IgD-negative memory B cell (primary cell): ENCODE measurements at regions not wholly inside any gene's neighbourhood (a gene's known extent, or its start where the extent isn't known, plus 50 kb on each side); places are given as distances from the start of the nearest gene placed in this dataset.
"Not testable (repeated sequence)": the region's sequence is repeated elsewhere in the genome, so short reads cannot be mapped to it uniquely, and the experiment has no call there.

Experiments
- H3K27ac Mint-ChIP-seq, 3 donors: one replicate each; pipeline ENCODE4 v1.8.0; 2020 to 2022; ENCODE audit warnings: mild to moderate bottlenecking in 3 of 3, mixed read lengths in 3 of 3, moderate library complexity in 1 of 3
- H3K27me3 Mint-ChIP-seq: one replicate; pipeline ENCODE4 v1.8.0; 2021; ENCODE audit warnings: mixed read lengths
- H3K36me3 Mint-ChIP-seq: one replicate; pipeline ENCODE4 v1.8.0; 2020; ENCODE audit warnings: mild to moderate bottlenecking, mixed read lengths
- H3K4me1 Mint-ChIP-seq, 3 donors: one replicate each; pipeline ENCODE4 v1.8.0; 2020 to 2022; ENCODE audit warnings: mixed read lengths in 3 of 3, mild to moderate bottlenecking in 1 of 3
- H3K4me3 Mint-ChIP-seq, 4 donors: one replicate each; pipeline ENCODE4 v1.8.0; 2020 to 2022; ENCODE audit warnings: mild to moderate bottlenecking in 4 of 4, mixed read lengths in 4 of 4, moderate library complexity in 3 of 4
- H3K9me3 Mint-ChIP-seq, 3 donors: one replicate each; pipeline ENCODE4 v1.8.0; 2020 to 2021; ENCODE audit warnings: mixed read lengths in 3 of 3, mild to moderate bottlenecking in 1 of 3

DNA sequence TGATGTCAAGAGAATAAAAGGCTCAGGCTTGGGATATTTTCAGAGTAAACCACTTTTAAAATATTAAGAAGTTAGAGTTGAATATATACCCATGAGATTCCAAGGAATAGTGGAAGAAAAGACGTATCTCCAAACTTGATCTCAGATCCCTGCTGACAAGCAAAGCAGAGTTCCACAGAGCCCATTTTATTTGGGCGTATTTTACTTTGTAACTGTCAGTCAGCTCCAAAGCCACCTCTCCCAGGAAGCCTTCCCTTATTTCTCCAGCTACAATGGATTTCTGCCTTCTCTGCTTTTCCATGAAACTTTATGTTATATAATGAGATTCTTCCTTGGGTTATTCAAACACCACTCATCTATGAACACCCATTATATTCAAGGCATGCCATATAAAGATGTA, 295.7 kb downstream of the FZD1 start:
- Mint-ChIP-seq H3K4me3 (no peak overlapping the region), H3K4me1 (peaks cover 0 to 2% (median 2%) of the 10 kb centered on the region in 3 donors), H3K27ac (no peak overlapping the region), H3K36me3 (no peaks in the 10 kb centered on the region), H3K9me3 (no peaks in the 10 kb centered on the region), H3K27me3 (peaks cover 3% of the 10 kb centered on the region)

DNA sequence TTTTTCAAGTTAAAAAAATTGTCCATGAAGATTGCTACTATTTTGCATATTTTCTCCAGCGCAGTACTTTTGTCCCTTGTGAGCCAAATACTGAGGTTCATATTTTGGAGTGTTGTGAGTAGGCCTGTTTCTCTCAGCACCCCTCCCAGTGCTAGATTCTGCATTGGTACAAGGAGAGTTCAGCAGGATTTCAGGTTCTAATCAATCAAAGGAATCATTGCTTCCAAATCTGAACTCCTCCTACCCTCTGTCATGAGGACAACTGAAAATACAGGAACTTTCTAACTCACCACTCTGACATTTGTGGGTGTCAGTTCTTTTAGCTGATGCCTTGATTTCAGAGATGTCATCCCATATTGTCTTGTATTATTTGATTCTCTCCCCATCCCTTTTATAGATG, 299.9 kb downstream of the FZD1 start:
- H3K27me3 Mint-ChIP-seq: peaks cover 3% of the 10 kb centered on the region
- no peak overlapping the region for H3K4me3 Mint-ChIP-seq
- no peaks in the 10 kb centered on the region for H3K36me3 Mint-ChIP-seq
- no peak overlapping the region for H3K27ac Mint-ChIP-seq
- no peaks in the 10 kb centered on the region for H3K9me3 Mint-ChIP-seq
- peaks cover 0 to 2% (median 2%) of the 10 kb centered on the region in 3 donors for H3K4me1 Mint-ChIP-seq

DNA sequence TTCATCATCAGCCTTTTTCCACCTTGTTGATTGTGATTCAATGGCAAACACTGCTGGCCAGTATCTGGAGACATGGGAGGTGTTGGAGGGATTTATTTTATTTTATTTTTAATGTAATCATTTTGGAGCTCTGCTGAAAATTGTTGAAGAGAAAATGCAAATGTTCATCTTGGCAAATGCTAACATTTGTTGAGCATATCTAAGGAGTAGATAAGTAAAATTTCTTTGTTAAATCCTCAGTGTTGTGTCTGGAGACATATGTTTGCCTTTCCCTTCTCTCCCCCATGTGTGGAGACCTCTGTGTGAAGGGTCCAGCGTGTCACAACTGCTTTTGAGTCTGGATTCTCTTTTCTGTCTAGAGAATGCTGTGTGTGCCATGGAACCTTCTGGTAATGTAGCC, 300.3 kb downstream of the FZD1 start:
- no peak overlapping the region for H3K27ac Mint-ChIP-seq
- H3K36me3 Mint-ChIP-seq: peaks cover under 1% of the 10 kb centered on the region
- peaks cover 0 to under 1% (median 0%) of the 10 kb centered on the region in 3 donors for H3K9me3 Mint-ChIP-seq
- H3K27me3 Mint-ChIP-seq: no peaks in the 10 kb centered on the region
- H3K4me1 Mint-ChIP-seq: peaks cover 0 to 2% (median 2%) of the 10 kb centered on the region in 3 donors
- H3K4me3 Mint-ChIP-seq: no peak overlapping the region

DNA sequence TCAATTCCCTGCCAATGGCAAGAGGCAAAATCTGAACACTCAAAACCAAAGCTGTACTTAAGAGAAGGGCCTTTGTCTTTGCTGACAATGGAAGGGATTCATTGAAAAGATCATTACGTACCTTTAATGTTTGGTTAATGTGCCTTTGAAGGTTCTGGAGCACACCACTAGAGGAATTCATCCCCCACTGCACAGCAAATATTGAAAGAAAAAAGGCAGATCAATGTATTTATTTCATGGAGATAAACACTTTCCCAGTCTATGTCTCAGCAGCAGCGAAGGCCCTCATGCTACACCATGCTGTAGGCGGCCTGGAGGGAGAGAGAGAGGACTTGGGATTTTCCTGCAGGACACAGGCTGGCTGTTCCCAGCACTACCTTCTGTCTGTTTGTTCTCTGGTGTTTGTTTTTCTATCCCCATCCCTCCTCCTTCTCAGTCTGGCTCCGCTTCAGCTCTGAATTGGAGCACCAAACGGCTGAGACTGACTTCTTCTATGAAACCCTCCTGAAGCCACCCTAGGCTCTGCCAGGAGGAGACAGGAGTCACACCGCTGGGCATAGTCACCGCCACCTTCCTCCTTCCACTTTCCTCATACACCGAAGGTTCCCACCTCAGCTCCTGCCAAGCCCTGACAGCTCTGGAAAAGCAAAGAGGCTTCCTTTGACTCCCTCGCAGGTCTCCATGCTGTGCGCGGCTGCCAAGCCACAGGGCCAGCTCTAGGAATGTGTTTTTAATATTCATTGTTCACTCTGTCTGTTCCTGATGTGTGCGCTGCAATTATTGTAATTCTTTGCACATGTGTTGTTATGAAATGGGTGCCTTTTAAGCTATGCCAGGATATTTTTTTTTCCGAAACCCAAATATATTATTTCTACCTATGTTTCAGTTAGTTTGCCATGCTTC, 301.5 kb downstream of the FZD1 start:
- Mint-ChIP-seq H3K36me3 (peaks cover 2% of the 10 kb centered on the region), H3K9me3 (peaks cover 0 to 3% (median 0%) of the 10 kb centered on the region in 3 donors), H3K4me1 (peaks cover 0 to 2% (median 2%) of the 10 kb centered on the region in 3 donors), H3K27me3 (no peaks in the 10 kb centered on the region), H3K4me3 (no peak overlapping the region), H3K27ac (no peak overlapping the region)

DNA sequence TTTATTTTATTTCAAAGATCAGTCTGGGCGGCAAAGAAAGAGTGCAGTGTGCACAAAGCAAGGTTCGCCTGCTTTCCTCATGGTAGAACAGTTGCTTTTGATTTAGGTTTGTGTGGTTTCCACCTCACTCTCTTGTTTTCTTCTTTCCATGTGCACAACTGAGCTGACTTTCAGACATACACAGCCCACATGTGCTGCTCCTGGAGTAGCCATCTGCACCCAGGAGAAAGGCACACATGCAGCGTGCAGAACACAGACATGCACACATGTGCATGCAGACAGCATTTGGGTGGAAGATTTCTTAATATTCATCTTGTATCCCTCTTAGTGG, 302.1 kb downstream of the FZD1 start:
- Mint-ChIP-seq H3K27ac (no peak overlapping the region), H3K36me3 (peaks cover 2% of the 10 kb centered on the region), H3K4me3 (no peak overlapping the region), H3K9me3 (peaks cover 0 to 3% (median 0%) of the 10 kb centered on the region in 3 donors), H3K4me1 (peaks cover 0 to under 1% (median under 1%) of the 10 kb centered on the region in 3 donors), H3K27me3 (no peaks in the 10 kb centered on the region)

DNA sequence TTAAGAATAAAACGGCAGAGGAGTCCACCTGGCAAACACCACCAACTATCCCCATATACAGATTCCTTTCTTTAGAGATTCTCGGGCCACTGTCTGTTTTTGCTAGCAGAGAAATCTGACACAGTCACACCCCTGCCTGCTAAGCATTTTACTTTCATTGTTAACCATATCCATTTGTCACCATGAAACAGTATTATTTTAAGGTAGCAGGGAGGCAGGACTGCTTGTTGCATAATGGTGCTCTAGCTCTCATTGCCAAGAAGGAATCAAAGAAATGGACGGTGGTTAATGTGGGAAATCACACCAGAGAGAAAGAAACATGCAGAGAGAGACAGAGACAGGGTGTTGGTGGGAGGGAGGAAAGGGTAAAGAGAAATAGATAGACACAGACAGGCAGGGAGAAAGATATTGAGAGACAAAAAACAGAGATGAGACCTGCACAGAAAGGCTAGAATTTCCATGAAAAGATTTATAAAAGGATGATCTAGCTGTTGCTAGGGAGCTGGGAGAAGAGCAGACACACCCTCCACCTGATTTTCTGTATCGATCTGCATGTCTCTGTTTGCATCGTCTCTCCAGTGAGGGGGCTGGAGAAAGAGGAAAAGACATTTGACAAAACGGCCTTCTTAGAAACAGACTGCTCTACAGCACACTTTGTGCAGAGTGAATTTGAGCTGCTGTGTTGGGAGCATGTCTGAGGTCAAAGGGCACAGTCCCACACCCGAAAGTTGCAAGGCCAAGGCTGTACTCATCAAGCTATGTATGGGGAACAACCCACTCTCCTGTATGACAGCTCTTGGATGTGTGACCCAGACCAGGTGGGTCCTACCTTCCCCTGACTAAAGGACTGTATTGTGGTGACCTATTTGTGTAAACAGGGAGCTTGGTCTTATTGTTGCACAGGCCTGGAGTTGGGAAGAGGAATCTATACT, 303.1 kb downstream of the FZD1 start:
- Mint-ChIP-seq H3K27ac (no peak overlapping the region), H3K9me3 (peaks cover 0 to 3% (median 0%) of the 10 kb centered on the region in 3 donors), H3K4me1 (peaks cover 0 to 2% (median 0%) of the 10 kb centered on the region in 3 donors), H3K36me3 (peaks cover 2% of the 10 kb centered on the region), H3K27me3 (no peaks in the 10 kb centered on the region), H3K4me3 (no peak overlapping the region)

DNA sequence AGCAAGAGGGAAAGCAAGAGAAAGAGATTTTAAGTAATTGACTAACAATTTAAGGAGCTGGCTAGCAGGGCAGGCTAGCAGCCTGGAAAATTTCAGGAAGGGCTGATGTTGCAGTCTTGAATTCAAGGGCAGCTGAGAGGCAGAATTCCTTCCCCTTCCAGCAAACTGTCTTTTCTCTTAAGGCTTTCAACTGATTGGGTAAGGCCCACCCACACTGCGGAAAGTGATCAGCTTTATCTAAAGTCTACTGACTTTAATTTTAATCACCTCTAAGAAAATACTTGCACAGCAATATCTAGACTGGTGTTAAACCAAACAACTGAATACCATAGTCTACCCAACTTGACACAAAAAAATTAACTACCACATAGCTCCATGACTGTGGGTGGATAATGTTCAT, 303.9 kb downstream of the FZD1 start:
- no peak overlapping the region for H3K4me3 Mint-ChIP-seq
- H3K27ac Mint-ChIP-seq: no peak overlapping the region
- H3K4me1 Mint-ChIP-seq: peaks cover 0 to 2% (median 0%) of the 10 kb centered on the region in 3 donors
- peaks cover 2% of the 10 kb centered on the region for H3K36me3 Mint-ChIP-seq
- H3K27me3 Mint-ChIP-seq: no peaks in the 10 kb centered on the region
- H3K9me3 Mint-ChIP-seq: peaks cover 0 to 3% (median 0%) of the 10 kb centered on the region in 3 donors

DNA sequence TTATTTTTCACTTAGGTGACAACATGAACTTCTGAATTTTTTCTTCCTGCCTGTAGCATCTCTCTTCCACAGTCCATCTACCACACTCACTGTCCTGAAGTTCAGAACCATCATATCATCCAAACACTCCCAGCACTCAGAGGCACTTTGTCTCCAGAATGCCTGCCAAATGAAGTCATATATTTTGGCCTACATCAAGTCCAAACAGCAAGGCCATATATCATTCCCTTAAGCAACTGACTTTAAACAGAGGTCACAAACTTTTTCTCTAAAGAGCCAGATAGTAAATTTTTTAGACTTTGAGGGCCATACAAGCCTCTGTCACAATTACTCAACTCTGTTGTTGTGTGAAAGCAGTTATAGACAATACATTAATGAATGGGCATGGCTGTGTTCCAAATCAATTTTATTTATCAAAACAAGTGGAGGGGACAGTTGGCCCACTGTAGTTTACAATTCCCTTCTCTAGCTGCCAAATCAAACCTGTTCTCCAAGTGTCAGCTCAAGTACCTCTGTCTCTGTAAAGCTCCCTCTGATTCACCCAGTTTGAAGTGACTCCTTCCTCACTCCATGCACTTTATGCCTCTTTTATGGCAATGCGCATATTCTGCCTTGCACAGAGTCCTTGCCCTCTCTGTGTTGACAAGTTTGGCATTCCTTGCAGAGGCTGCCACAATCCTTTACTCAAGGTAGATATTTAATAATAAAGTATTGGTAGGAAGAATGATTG, 305.7 kb downstream of the FZD1 start:
- peaks cover 5% of the 10 kb centered on the region for H3K36me3 Mint-ChIP-seq
- peaks cover 0 to 2% (median 0%) of the 10 kb centered on the region in 3 donors for H3K4me1 Mint-ChIP-seq
- H3K4me3 Mint-ChIP-seq: no peak overlapping the region
- peaks cover 0 to 3% (median 0%) of the 10 kb centered on the region in 3 donors for H3K9me3 Mint-ChIP-seq
- no peaks in the 10 kb centered on the region for H3K27me3 Mint-ChIP-seq
- no peak overlapping the region for H3K27ac Mint-ChIP-seq

DNA sequence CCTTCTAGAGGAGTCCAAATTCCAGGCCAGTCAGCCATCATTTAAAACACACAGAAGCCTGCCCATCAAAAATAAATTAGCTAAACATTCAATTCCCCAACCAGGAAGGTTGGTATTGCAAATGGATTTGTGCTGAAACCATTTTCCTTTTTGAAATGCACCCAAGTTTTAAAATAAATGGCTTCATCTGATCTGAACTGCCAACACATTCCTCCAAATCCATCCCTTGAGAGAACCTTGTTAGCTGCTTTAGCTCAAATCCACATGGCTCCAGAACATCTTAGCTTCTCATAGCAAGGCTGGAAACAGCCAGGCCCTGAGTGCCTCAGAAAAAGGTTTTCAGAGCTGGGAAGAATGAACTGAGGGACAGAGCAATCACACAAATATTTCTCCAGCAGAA, 306.3 kb downstream of the FZD1 start:
- H3K27me3 Mint-ChIP-seq: no peaks in the 10 kb centered on the region
- H3K4me3 Mint-ChIP-seq: no peak overlapping the region
- peaks cover 5% of the 10 kb centered on the region for H3K36me3 Mint-ChIP-seq
- no peak overlapping the region for H3K27ac Mint-ChIP-seq
- H3K4me1 Mint-ChIP-seq: peaks cover 0 to 3% (median 2%) of the 10 kb centered on the region in 3 donors
- peaks cover 0 to 3% (median 0%) of the 10 kb centered on the region in 3 donors for H3K9me3 Mint-ChIP-seq

DNA sequence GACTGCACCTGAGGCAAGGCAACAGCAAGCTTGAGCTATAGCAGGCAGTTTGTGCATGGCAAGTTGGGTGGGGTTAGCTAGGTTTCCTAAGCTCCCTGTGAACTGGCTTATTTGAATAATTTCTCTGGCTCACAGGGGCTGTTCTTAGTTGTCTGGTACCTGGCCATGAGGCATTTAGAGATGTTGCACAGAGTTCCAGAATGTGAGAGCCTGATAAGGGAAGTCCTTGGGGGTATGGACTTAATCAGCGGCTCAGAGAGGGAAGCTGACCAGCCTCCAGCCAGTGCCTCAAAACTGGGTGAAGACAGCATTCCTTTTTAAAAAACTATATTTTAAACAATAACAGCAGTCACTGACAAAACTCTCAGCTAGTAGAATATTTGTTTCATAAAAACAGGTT, 307.4 kb downstream of the FZD1 start:
- peaks cover 2 to 5% (median 3%) of the 10 kb centered on the region in 3 donors for H3K9me3 Mint-ChIP-seq
- peaks cover 0 to 5% (median 2%) of the 10 kb centered on the region in 3 donors for H3K4me1 Mint-ChIP-seq
- H3K27ac Mint-ChIP-seq: no peak overlapping the region

DNA sequence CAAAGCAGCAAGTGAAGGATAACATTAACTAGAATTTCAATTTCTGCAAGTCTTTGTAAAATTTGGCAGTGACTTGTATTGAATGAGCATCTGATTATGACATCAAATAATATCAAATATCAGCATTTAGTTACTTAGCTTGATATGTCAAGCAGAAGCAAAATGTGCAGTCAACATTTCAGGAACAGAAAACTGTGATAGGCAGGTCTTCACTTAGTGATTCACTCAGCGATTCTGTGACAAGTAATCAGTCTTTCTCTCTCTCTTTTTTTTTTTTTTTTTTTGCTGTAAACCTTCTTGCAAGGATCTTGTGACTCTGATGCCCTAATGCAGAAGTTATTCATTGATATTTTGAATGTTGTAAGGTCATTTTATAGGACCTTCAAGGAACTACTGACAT, 307.1 kb downstream of the MTERF1 start:
- Mint-ChIP-seq H3K36me3 (peaks cover 5% of the 10 kb centered on the region), H3K4me3 (no peak overlapping the region), H3K9me3 (peaks cover 2 to 9% (median 3%) of the 10 kb centered on the region in 3 donors), H3K27me3 (no peaks in the 10 kb centered on the region), H3K4me1 (peaks cover 0 to 5% (median 2%) of the 10 kb centered on the region in 3 donors), H3K27ac (no peak overlapping the region)

More for the DNA sequence above, 307.4 kb downstream of the FZD1 start:
- Mint-ChIP-seq H3K27me3 (no peaks in the 10 kb centered on the region), H3K36me3 (peaks cover 5% of the 10 kb centered on the region), H3K4me3 (no peak overlapping the region)

DNA sequence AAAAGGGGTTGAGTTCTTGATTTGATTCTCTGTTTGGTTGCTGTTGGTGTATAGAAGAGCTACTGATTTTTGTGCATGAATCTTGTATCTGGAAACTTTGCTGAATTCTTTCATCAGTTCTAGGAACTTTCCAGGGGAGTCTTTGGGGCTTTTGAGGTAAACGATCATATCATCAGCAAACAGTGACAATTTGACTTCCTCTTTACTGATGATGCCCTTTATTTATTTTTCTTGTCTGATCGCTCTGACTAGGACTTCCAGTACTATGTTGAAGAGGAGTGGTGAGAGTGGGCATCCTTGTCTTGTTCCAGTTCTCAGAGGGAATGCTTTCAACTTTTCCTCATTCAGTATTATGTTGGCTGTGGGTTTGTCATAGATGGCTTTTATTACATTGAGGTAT, 304.0 kb downstream of the MTERF1 start:
- H3K36me3 Mint-ChIP-seq, H3K4me3 Mint-ChIP-seq, H3K9me3 Mint-ChIP-seq: not testable (repeated sequence)

DNA sequence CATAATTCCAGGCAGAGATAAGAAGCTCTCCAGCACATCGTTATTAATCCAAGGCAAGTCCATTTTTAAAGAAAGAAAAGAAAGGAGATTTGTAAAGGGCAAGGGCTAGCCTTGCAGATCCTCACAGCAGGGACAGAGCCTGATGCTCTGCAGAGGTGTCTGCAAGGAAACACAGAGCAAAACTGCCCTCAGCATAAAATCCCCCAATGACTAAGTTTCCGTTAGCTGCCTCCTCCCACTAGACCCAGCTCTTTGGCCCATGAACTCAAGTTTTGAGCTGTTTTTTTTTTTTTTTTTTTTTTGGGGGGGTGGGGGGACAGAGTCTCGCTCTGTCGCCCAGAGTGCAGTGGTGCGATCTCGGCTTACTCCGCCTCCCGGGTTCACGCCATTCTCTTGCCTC, 300.7 kb downstream of the MTERF1 start:
- peaks cover 4% of the 10 kb centered on the region for H3K27me3 Mint-ChIP-seq
- H3K4me1 Mint-ChIP-seq: peaks cover 0 to 5% (median 2%) of the 10 kb centered on the region in 3 donors
- H3K36me3 Mint-ChIP-seq: no peaks in the 10 kb centered on the region
- no peak overlapping the region for H3K4me3 Mint-ChIP-seq
- peak overlapping the region in 1 of 3 donors; percentile 67 for H3K27ac Mint-ChIP-seq
- H3K9me3 Mint-ChIP-seq: peaks cover 0 to 9% (median 2%) of the 10 kb centered on the region in 3 donors

More for the DNA sequence above, 304.0 kb downstream of the MTERF1 start:
- not testable (repeated sequence) for H3K27ac Mint-ChIP-seq, H3K27me3 Mint-ChIP-seq, H3K4me1 Mint-ChIP-seq

DNA sequence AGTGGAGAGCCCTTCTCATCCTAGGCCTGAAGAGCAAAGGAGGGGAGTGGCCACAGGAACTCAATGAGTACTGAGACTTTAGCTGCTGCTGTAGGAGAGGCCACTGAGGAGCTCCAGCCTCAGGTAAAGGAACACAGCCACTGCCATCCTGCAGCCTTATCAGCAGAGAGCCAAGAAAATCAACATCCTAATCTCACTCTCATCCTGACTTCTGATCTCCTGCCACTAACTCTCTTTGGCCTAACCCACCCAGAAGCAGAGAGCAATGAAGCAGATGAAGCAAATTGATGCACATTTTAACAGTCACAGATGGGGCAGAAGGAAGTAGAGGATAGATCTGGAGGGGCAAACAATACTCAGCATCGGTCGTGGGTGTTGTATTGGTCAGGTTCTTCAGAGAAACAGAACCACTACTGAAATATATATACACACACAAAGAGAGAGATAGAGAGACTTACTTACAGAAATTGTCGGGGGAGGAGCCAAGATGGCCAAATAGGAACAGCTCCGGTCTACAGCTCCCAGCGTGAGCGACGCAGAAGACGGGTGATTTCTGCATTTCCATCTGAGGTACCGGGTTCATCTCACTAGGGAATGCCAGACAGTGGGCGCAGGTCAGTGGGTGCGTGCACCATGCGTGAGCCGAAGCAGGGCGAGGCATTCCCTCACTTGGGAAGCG, 297.6 kb downstream of the MTERF1 start:
- peaks cover 0 to 2% (median 0%) of the 10 kb centered on the region in 3 donors for H3K4me1 Mint-ChIP-seq
- H3K4me3 Mint-ChIP-seq: no peak overlapping the region
- H3K36me3 Mint-ChIP-seq: no peaks in the 10 kb centered on the region
- H3K9me3 Mint-ChIP-seq: no peaks in the 10 kb centered on the region
- peaks cover 4% of the 10 kb centered on the region for H3K27me3 Mint-ChIP-seq
- H3K27ac Mint-ChIP-seq: no peak overlapping the region
